ENCODE measurements at regions not wholly inside any gene's neighbourhood (a gene's known extent, or its start where the extent isn't known, plus 50 kb on each side); places are given as distances from the start of the nearest gene placed in this dataset.

DNA sequence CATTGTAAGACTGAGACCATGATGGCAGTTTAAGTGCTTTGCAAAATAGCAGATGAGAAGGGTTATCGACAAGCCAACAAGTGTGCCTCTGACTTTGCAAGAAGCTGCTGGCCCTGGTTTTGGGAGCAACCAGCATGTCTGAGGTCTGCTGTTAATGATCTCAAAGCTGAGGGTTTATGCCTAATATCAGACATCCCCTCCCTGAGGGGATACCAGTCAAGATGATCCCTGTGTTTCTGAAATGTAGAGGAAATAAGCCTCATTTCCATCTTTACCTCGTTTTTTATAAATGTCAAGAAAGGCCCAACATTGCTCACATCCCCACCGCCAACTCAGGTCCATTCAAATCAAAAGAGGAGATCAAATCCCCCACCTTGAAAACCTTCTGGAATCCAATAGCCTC, 120.6 kb downstream of the MYCN start:
- TF ChIP-seq, protein P1, sequence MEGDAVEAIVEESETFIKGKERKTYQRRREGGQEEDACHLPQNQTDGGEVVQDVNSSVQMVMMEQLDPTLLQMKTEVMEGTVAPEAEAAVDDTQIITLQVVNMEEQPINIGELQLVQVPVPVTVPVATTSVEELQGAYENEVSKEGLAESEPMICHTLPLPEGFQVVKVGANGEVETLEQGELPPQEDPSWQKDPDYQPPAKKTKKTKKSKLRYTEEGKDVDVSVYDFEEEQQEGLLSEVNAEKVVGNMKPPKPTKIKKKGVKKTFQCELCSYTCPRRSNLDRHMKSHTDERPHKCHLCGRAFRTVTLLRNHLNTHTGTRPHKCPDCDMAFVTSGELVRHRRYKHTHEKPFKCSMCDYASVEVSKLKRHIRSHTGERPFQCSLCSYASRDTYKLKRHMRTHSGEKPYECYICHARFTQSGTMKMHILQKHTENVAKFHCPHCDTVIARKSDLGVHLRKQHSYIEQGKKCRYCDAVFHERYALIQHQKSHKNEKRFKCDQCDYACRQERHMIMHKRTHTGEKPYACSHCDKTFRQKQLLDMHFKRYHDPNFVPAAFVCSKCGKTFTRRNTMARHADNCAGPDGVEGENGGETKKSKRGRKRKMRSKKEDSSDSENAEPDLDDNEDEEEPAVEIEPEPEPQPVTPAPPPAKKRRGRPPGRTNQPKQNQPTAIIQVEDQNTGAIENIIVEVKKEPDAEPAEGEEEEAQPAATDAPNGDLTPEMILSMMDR (conservative IDR thresholded peaks at IDR 0.05), result no peak
- H3K9me3 Mint-ChIP-seq, result peaks cover 21% of the 10 kb centered on the region
- peak overlapping the region; percentile 23 for H3K27ac Mint-ChIP-seq (ENCODE audit: unreplicated experiment)
- no peak overlapping the region for H3K4me3 Mint-ChIP-seq
- H3K36me3 Mint-ChIP-seq (ENCODE audit: low read depth), result peaks cover 18% of the 10 kb centered on the region
- H3K27me3 Mint-ChIP-seq (ENCODE audit: low read depth), result no peaks in the 10 kb centered on the region
- no peak for DNase-seq (ENCODE audit: low read depth, low spot score)
- peaks cover 25% of the 10 kb centered on the region for H3K4me1 Mint-ChIP-seq

GRCh38 chr2:16060125-16060935, 120.0 kb downstream of the MYCN start:
- peaks cover 25% of the 10 kb centered on the region for H3K4me1 Mint-ChIP-seq
- no peaks in the 10 kb centered on the region for H3K27me3 Mint-ChIP-seq (ENCODE audit: low read depth)
- peak overlapping the region; percentile 23 for H3K27ac Mint-ChIP-seq (ENCODE audit: unreplicated experiment)
- H3K36me3 Mint-ChIP-seq (ENCODE audit: low read depth), result peaks cover 18% of the 10 kb centered on the region
- no peak for DNase-seq (ENCODE audit: low read depth, low spot score)
- H3K4me3 Mint-ChIP-seq, result no peak overlapping the region
- peaks cover 21% of the 10 kb centered on the region for H3K9me3 Mint-ChIP-seq
- TF ChIP-seq, protein P1 (conservative IDR thresholded peaks at IDR 0.05), result no peak

DNA sequence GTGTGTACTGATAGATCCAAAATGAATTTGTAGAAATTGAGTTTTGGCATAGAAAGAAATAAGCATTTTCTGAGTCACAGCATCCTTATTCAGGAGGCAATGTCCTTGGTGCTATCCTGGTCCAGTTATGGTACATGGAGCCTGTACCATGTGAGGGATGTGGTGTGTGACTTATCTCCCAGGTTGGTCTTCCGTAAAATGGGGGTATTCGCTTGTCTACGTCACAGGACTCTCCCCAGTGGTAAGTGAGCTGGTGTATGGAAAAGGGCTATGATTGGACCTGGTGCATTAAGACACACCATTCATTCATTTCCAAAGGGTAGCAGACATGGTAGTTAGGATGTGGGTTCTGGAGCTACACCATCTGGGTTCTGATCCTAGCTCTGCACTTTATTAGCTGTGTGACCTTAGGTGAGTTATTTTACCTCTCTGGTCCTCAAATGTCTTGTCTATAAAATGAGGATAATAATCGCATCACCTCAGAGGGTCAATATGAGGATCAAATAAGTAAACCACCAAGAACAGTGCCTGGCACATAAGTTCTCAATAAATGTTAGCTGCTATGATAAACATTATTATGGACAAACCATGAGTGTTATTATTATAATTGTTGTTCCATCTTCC, 119.2 kb downstream of the MYCN start:
- Mint-ChIP-seq H3K36me3 (ENCODE audit: low read depth) (peaks cover 14% of the 10 kb centered on the region), H3K9me3 (peaks cover 21% of the 10 kb centered on the region), H3K4me3 (no peak overlapping the region), H3K4me1 (peaks cover 20% of the 10 kb centered on the region), H3K27ac (ENCODE audit: unreplicated experiment) (no peak overlapping the region), H3K27me3 (ENCODE audit: low read depth) (no peaks in the 10 kb centered on the region)
- DNase-seq (ENCODE audit: low read depth, low spot score), result no peak
- TF ChIP-seq, protein P1 (conservative IDR thresholded peaks at IDR 0.05), result no peak

- H3K27ac Mint-ChIP-seq (ENCODE audit: unreplicated experiment), result no peak overlapping the region
- peaks cover 20% of the 10 kb centered on the region for H3K4me1 Mint-ChIP-seq
- H3K27me3 Mint-ChIP-seq (ENCODE audit: low read depth), result no peaks in the 10 kb centered on the region
- H3K4me3 Mint-ChIP-seq, result no peak overlapping the region
- no peak for DNase-seq (ENCODE audit: low read depth, low spot score)
- peaks cover 17% of the 10 kb centered on the region for H3K9me3 Mint-ChIP-seq
- peaks cover 10% of the 10 kb centered on the region for H3K36me3 Mint-ChIP-seq (ENCODE audit: low read depth)
- TF ChIP-seq, protein P1 (conservative IDR thresholded peaks at IDR 0.05), result no peak
Measured at GRCh38 chr2:16058747-16059358, 118.5 kb downstream of the MYCN start.

GRCh38 chr2:16058256-16058655, 117.9 kb downstream of the MYCN start:
- H3K27ac Mint-ChIP-seq (ENCODE audit: unreplicated experiment), result no peak overlapping the region
- H3K27me3 Mint-ChIP-seq (ENCODE audit: low read depth), result no peaks in the 10 kb centered on the region
- H3K4me3 Mint-ChIP-seq, result no peak overlapping the region
- peaks cover 7% of the 10 kb centered on the region for H3K36me3 Mint-ChIP-seq (ENCODE audit: low read depth)
- DNase-seq (ENCODE audit: low read depth, low spot score), result no peak
- TF ChIP-seq, protein P1 (conservative IDR thresholded peaks at IDR 0.05), result no peak
- H3K9me3 Mint-ChIP-seq, result peaks cover 14% of the 10 kb centered on the region
- peaks cover 20% of the 10 kb centered on the region for H3K4me1 Mint-ChIP-seq

Data from neural crest cell (in vitro differentiated cells).